Testis (tissue), 2 donors: ENCODE measurements at regions not wholly inside any gene's neighbourhood (a gene's known extent, or its start where the extent isn't known, plus 50 kb on each side); places are given as distances from the start of the nearest gene placed in this dataset.

ENCODE experiments used
- POLR2A ChIP-seq: fragments of 450-650 bp; IDR thresholded peaks from one replicate; pipeline ENCODE4 v1.6.1; 2017; ENCODE audit warnings: antibody characterized with exemption, mild to moderate bottlenecking, moderate library complexity
- TF ChIP-seq, protein P1 (sequence below), 3 experiments: fragments of 450-650 bp in 2 of 3; fragments of 200-600 bp in 1 of 3; sonication (generic) in 1 of 3; IDR thresholded peaks; one replicate each; pipeline ENCODE4 v1.5.1; 2016 to 2019; ENCODE audit warnings: antibody characterized with exemption in 3 of 3, mild to moderate bottlenecking in 2 of 3, moderate library complexity in 1 of 3

DNA sequence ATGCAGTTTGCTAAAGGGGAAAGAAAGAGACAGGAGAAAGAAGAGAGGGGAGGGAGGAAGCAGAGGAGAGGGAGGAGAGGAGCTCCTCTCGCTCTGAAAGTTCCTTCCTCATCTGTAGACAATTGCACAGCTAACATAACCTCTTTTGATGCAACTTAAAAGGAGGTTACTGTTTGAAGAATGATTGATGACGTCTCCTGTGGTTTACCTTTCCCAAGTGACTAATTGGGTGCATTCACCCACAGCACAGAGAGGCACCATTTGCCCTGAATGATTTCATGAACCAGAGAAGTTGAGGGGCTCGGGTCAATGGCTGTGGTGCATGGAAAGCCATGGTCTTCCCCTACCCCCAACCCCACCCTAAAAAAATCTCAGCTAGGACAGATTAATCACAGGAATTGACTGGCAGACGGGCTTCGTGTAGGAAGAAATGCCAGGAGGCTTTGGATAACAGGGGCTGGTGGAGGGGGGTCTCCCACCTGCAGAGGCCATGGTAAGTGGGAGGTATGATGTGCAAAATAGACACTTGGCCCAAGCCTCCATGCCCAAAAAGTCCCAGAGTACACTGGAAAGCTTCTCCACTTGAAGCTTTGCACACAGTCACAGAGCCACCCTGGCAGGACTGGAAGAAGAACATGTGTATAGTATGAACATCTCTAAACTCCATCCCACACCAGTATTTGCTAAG, 213.7 kb downstream of the ANKRD60 start:
- TF ChIP-seq, protein P1, sequence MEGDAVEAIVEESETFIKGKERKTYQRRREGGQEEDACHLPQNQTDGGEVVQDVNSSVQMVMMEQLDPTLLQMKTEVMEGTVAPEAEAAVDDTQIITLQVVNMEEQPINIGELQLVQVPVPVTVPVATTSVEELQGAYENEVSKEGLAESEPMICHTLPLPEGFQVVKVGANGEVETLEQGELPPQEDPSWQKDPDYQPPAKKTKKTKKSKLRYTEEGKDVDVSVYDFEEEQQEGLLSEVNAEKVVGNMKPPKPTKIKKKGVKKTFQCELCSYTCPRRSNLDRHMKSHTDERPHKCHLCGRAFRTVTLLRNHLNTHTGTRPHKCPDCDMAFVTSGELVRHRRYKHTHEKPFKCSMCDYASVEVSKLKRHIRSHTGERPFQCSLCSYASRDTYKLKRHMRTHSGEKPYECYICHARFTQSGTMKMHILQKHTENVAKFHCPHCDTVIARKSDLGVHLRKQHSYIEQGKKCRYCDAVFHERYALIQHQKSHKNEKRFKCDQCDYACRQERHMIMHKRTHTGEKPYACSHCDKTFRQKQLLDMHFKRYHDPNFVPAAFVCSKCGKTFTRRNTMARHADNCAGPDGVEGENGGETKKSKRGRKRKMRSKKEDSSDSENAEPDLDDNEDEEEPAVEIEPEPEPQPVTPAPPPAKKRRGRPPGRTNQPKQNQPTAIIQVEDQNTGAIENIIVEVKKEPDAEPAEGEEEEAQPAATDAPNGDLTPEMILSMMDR (IDR thresholded peaks at IDR 0.05): no peak
- TF ChIP-seq POLR2A: no peak
